HCT116 (cell line): ENCODE measurements at regions not wholly inside any gene's neighbourhood (a gene's known extent, or its start where the extent isn't known, plus 50 kb on each side); places are given as distances from the start of the nearest gene placed in this dataset.

Source experiments
- CTCF ChIP-seq, 3 experiments: fragments of 200-600 bp in 1 of 3; sonication (generic) in 1 of 3; IDR thresholded peaks in 2 of 3; conservative IDR thresholded peaks in 1 of 3; 2 replicates each; pipeline ENCODE4 v1.5.1; 2012 to 2017; ENCODE audit warnings: low read depth in 2 of 3, low read length in 2 of 3, antibody characterized with exemption in 1 of 3, borderline replicate concordance in 1 of 3, control low read depth in 1 of 3, mild to moderate bottlenecking in 1 of 3, mixed read lengths in 1 of 3, mixed run types in 1 of 3, moderate library complexity in 1 of 3; ENCODE audit not compliant: insufficient read depth in 1 of 3
- ELF1 ChIP-seq: IDR thresholded peaks from 2 replicates; pipeline ENCODE4 v1.6.1; 2012; ENCODE audit warnings: low read depth, borderline replicate concordance
- POLR2A ChIP-seq: IDR thresholded peaks from 2 replicates; pipeline ENCODE4 v1.7.0; 2011; ENCODE audit warnings: borderline replicate concordance; ENCODE audit not compliant: insufficient read depth, insufficient read length; ENCODE audit errors: extremely low read depth
- REST ChIP-seq: IDR thresholded peaks from 2 replicates; pipeline ENCODE4 v1.6.1; 2012; ENCODE audit warnings: low read depth

- TF ChIP-seq POLR2A (no peak), REST (no peak), CTCF (IDR thresholded peaks at IDR 0.05 in 2 of 3, conservative IDR thresholded peaks at IDR 0.05 in 1 of 3; ENCODE audit: borderline replicate concordance in 1 of 3, insufficient read depth in 1 of 3, low read depth in 2 of 3, low read length in 2 of 3) (no peak), ELF1 (no peak)
Measured at GRCh38 chr6:140915551-140915950, 1217.2 kb upstream of the GJE1 start.
